ENCODE measurements at regions not wholly inside any gene's neighbourhood (a gene's known extent, or its start where the extent isn't known, plus 50 kb on each side); places are given as distances from the start of the nearest gene placed in this dataset.
"Not testable (repeated sequence)": the region's sequence is repeated elsewhere in the genome, so short reads cannot be mapped to it uniquely, and the experiment has no call there.

DNA sequence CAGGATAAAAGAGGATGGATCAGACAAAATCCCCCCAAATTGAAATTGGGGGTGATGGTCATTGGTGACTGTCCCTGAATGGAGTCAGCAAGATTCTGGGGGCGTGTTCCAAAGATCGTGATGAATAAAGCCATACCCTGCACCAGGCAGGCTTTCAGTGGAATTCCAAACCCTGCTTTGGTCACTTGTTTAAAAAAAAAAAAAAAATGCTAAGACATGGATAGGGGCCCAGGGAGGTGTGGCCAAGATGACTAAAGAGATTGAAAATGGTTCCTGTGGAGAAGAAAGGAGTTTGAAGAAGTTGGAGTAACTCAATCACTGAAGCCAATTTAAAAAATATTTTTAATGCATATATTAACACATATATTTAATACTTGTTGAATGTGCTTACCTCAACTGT, 161.4 kb upstream of the KCNG1 start:
- DNase-seq = no peak

DNA sequence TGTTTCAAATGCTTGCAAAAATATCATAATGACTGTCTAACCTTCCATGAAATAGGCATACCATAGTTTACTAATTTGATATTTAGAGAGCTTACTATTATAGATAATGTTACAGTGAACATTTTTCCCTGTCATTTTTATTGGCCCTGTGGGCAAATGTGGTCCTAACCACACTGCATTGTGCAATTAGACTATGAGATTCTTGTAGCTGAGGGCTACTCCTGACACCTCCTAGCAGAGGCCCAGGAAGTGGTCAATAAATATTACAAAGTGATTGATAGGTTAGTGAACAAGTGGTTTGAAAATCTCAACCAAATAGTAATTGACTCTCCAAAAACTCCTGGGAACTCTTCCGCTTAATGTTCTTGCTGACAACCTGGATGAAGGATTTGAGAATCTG, 160.5 kb upstream of the KCNG1 start:
- DNase-seq = no peak

GRCh38 chr20:51182571-51182970, 159.7 kb upstream of the KCNG1 start:
- no peak for DNase-seq

GRCh38 chr20:51178153-51178552, 155.2 kb upstream of the KCNG1 start:
- no peak for DNase-seq

DNA sequence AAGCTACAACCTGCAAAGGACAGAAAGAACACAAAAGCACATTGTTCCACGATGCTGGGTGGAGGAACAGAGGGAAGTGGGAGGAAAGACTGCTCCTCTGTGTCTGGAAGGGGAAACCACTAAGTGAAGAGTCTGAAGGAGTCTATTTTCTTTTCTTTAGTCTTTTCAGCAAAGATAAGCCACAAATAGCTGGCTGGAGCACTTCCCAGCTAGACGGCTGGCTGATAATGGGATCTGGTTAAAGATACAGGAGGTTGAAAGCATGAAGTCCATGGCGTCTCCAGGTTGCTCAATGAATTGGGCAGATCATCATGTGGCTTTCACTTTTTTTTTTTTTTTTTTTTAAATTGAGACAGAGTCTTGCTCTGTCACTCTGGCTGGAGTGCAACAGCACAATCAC, 154.0 kb upstream of the KCNG1 start:
- no peak for DNase-seq

DNA sequence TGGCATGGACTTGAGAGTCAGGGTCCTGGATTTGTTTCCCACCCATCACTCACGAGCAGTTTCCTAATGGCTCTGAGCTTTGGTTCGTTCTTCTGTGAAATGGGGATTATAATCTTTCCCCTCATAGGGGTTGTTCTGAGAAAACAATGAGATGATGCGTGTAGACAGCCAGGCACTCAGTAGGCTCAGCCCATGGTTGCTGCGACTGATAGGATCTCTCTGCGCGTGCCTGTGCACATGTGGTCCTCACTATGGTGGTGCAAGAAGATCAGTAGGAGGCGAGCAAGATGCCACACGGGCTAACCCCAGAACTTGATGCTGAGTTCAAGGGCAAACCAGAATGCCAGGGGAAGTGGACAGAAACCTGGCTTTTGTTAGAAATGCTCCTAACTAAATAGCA, 153.5 kb upstream of the KCNG1 start:
- DNase-seq = no peak

- DNase-seq = no peak
Observed at GRCh38 chr20:51175724-51176123, 152.8 kb upstream of the KCNG1 start.

GRCh38 chr20:51175156-51175555, 152.2 kb upstream of the KCNG1 start:
- no peak for DNase-seq

GRCh38 chr20:51174536-51174935, 151.6 kb upstream of the KCNG1 start:
- no peak for DNase-seq

- no peak for DNase-seq
Observed at GRCh38 chr20:51172558-51173428, 149.9 kb upstream of the KCNG1 start.

GRCh38 chr20:51171141-51171540, 148.2 kb upstream of the KCNG1 start:
- no peak for DNase-seq

GRCh38 chr20:51169813-51170212, 146.9 kb upstream of the KCNG1 start:
- DNase-seq = no peak

GRCh38 chr20:51167911-51168310, 145.0 kb upstream of the KCNG1 start:
- DNase-seq = not testable (repeated sequence)

DNA sequence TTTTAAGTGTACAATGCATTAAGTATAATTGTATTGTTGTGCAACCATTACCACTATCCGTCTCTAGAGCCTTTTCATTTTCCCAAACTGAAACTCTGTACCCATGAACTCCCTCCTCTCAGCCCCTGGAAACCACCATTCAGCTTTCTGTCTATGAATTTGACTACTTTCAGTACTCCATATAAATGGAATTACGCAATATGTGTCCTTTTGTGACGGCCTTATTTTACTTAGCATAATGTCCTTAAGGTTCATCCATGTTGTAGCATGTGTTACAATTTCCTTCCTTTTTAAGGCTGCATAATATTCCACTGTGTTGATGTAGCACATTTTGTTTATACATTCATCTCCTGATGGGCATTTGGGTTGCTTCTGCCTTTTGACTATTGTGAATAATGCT, 143.6 kb upstream of the KCNG1 start:
- DNase-seq = no peak

GRCh38 chr20:51165131-51165530, 142.2 kb upstream of the KCNG1 start:
- DNase-seq = no peak

DNA sequence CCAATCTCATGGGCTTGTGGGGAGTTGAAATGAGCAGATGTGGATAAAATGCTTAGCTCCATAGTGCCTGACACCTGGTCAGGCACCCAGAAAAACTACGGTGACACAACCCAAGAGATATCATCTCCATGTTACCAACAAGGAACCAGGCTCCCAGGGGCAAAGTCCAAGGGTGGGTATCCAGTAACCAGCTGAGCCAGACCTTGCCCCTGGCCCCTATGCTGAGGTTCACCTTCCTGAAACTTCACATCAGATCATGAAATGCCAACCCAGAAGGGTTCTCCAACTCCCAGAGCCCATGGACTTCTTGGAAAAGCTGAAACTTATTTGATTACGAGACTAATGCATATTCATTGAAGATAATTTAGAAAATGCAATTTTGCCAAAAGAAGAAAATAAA, 141.8 kb upstream of the KCNG1 start:
- no peak for DNase-seq

- no peak for DNase-seq
Observed at GRCh38 chr20:51163996-51164600, 141.2 kb upstream of the KCNG1 start.

DNA sequence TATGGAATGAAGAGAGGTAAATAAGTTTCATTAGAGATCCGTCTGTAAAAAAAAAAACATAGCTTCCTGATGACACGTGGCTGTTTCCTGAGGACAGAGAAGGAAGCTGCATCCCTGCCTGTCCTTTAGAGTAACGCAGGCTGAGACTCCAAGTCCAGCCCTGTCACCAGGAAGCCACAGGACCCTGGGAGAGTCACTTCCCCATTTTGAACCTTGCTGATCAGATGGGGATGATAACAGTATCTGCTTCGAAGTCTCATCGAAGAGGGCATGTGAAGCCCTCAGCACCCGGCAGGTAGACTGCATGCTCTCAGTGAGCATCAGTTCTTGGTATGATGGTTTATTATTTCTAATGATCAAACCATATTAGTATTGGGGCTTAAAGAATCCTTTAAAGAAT, 139.1 kb upstream of the KCNG1 start:
- no peak for DNase-seq

DNA sequence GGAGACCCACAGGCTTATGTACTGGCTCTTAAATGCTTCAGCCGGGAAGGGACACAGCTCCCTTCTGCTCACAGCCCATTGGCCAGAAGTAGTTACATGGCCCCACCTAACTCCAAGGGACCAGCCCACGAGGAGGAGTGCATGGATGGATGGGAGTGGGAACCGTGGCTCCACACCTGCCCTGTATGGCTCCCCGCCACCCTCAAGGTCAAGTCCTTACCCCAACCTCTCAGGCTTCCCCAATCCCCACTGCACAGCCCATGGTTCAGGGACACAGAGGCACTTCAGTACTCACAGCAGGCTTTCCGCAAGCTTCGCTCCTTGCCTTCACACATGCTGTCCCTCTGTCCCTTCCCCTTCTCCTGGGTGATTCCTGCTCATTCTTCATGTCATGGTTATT, 137.9 kb upstream of the KCNG1 start:
- no peak for DNase-seq

DNA sequence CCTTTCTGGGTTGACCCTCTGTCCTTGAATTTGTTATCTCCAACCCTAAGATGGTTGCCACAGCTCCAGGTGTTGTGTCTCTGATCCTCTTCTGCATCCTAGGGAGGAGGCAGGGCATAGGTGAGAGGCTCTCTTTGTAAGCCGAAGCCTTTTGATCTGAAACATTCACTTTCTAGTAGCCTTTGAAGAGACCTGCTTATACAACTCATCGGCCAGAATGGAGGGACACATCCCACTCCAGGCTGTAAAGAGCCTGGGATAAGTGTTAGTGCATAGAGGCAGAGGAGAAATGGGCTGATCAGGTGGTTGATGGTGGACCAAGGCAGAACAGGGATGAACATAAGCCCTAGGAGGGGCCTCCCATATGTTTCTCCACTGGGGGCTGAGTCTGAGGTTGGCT, 137.1 kb upstream of the KCNG1 start:
- DNase-seq = no peak

DNA sequence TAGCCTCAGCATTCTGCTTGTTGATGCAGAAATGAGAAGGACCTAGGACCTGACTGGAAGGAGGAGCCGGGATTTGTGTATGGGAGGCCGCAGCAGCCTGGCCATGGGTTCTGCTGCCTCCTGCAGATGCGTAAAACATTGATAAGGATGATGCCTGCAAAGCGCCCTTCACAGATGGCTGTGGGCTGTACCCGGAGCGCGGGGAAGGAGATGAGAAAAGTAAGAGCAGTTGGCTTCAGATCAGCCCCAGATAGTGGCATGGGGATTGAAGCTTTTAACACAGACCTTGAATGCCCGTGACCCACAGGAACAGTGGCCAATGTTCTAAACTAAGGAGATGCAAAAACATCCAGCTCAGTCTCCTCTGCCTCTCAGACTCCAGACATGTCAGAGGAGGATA, 136.4 kb upstream of the KCNG1 start:
- DNase-seq = no peak

DNA sequence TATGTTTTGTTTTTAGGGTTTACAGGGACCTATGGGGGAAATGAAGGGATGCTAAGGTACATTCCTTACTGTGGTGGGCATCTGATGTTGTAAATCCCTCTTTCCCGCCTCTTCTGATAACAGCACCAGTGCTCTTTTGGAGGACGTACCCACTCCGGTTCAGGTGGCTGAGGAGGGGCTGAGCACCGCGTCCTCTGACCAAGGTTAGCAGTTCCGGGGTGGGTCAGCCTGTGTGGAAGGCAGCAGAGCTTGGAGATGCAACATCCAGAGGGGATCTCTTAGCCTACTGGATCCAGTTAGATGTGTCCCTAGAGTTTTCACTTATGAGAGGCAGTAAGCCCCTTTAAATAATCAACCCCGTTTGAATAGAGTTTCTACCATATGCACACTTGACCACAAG, 135.3 kb upstream of the KCNG1 start:
- no peak for DNase-seq

- no peak for DNase-seq
Observed at GRCh38 chr20:51156041-51156982, 133.4 kb upstream of the KCNG1 start.

Measured in hippocampal formation (tissue), 2 donors.